Neural cell (in vitro differentiated cells): ENCODE measurements at regions not wholly inside any gene's neighbourhood (a gene's known extent, or its start where the extent isn't known, plus 50 kb on each side); places are given as distances from the start of the nearest gene placed in this dataset.
A peak's percentile ranks its signal among the peaks of the same experiment; 100 is the strongest.

ENCODE experiments used
- H2AFZ ChIP-seq: fragments of 200-600, 300-800 bp; sonication (generic), shearing (Covaris generic); 2 replicates; pipeline ENCODE4 v1.6.0; 2014; ENCODE audit warnings: low read depth, mild to moderate bottlenecking, antibody characterized with exemption, low read length, moderate library complexity
- H3F3A ChIP-seq: fragments of 200-600 bp; shearing (Covaris generic); 2 replicates; pipeline ENCODE4 v1.6.1; 2016; ENCODE audit warnings: mild to moderate bottlenecking, moderate library complexity, mixed read lengths, antibody characterized with exemption, low read length; ENCODE audit not compliant: insufficient read depth, poor library complexity, severe bottlenecking
- H3K27ac ChIP-seq: fragments of 200-600, 300-800 bp; sonication (generic), shearing (Covaris generic); 2 replicates; pipeline ENCODE4 v1.5.1; 2014; ENCODE audit warnings: mild to moderate bottlenecking, low read length, moderate library complexity
- H3K27me3 ChIP-seq: fragments of 300-800, 200-600 bp; sonication (generic), shearing (Covaris generic); 2 replicates; pipeline ENCODE4 v1.6.0; 2014; ENCODE audit warnings: mild to moderate bottlenecking, low read depth, low read length, moderate library complexity; ENCODE audit not compliant: insufficient read depth
- H3K36me3 ChIP-seq: fragments of 300-800, 200-600 bp; sonication (generic), shearing (Covaris generic); 2 replicates; pipeline ENCODE4 v1.5.1; 2014; ENCODE audit warnings: mild to moderate bottlenecking, antibody characterized with exemption, low read length, moderate library complexity; ENCODE audit not compliant: insufficient read depth
- H3K4me2 ChIP-seq: fragments of 300-800, 200-600 bp; sonication (generic), shearing (Covaris generic); 2 replicates; pipeline ENCODE4 v1.6.0; 2014; ENCODE audit warnings: mild to moderate bottlenecking, low read length
- H3K4me3 ChIP-seq: fragments of 300-800, 200-600 bp; sonication (generic), shearing (Covaris generic); 2 replicates; pipeline ENCODE4 v1.5.1; 2014; ENCODE audit warnings: mild to moderate bottlenecking, low read length, moderate library complexity
- H3K79me2 ChIP-seq: fragments of 200-600 bp; shearing (Covaris generic); replicated peaks from 2 replicates; pipeline ENCODE4 v1.6.0; 2014; ENCODE audit warnings: mild to moderate bottlenecking, low read length, moderate library complexity; ENCODE audit not compliant: insufficient read depth
- H3K9ac ChIP-seq: fragments of 300-800, 200-600 bp; sonication (generic), shearing (Covaris generic); 2 replicates; pipeline ENCODE4 v1.6.1; 2016; ENCODE audit warnings: mild to moderate bottlenecking, low read length, mixed read lengths
- H3K9me2 ChIP-seq: fragments of 200-600 bp; shearing (Covaris generic); 2 replicates; pipeline ENCODE4 v1.6.1; 2016; ENCODE audit warnings: mild to moderate bottlenecking, low read length, mixed read lengths; ENCODE audit not compliant: insufficient read depth
- H3K9me3 ChIP-seq: fragments of 200-600, 300-800 bp; sonication (generic), shearing (Covaris generic); 2 replicates; pipeline ENCODE4 v1.6.1; 2016; ENCODE audit warnings: mild to moderate bottlenecking, mixed run types, low read length, moderate library complexity, mixed read lengths
- H4K20me1 ChIP-seq: fragments of 200-600 bp; shearing (Covaris generic); 2 replicates; pipeline ENCODE4 v1.6.1; 2016; ENCODE audit warnings: mild to moderate bottlenecking, mixed run types; ENCODE audit not compliant: insufficient read depth
- EP300 ChIP-seq: fragments of 450-650 bp; conservative IDR thresholded peaks from 2 replicates; pipeline ENCODE4 v1.6.1; 2014; ENCODE audit warnings: antibody characterized with exemption, mild to moderate bottlenecking, moderate library complexity; ENCODE audit not compliant: poor library complexity, severe bottlenecking
- EZH2 ChIP-seq: fragments of 200-600, 300-800 bp; shearing (Covaris generic), sonication (generic); IDR thresholded peaks from 2 replicates; pipeline ENCODE4 v1.6.1; 2014; ENCODE audit warnings: antibody characterized with exemption, low read length, borderline replicate concordance, mild to moderate bottlenecking; ENCODE audit not compliant: insufficient read depth, poor library complexity, severe bottlenecking
- MXI1 ChIP-seq: fragments of 450-650 bp; conservative IDR thresholded peaks from 2 replicates; pipeline ENCODE4 v1.6.1; 2014; ENCODE audit warnings: antibody characterized with exemption, mild to moderate bottlenecking; ENCODE audit not compliant: poor library complexity, severe bottlenecking
- POLR2AphosphoS5 ChIP-seq: IDR thresholded peaks from 2 replicates; pipeline ENCODE4 v1.6.1; 2012
- RAD21 ChIP-seq: fragments of 450-650 bp; conservative IDR thresholded peaks from 2 replicates; pipeline ENCODE4 v1.6.1; 2014; ENCODE audit warnings: antibody characterized with exemption, mild to moderate bottlenecking, moderate library complexity
- REST ChIP-seq: IDR thresholded peaks from 2 replicates; pipeline ENCODE4 v1.6.1; 2012; ENCODE audit warnings: borderline replicate concordance
- SMC3 ChIP-seq: fragments of 450-650 bp; conservative IDR thresholded peaks from 2 replicates; pipeline ENCODE4 v1.6.1; 2014; ENCODE audit warnings: antibody characterized with exemption, mild to moderate bottlenecking, moderate library complexity; ENCODE audit not compliant: poor library complexity
- TAF1 ChIP-seq: IDR thresholded peaks from 2 replicates; pipeline ENCODE4 v1.6.1; 2012; ENCODE audit warnings: low read depth
- TF ChIP-seq, protein P1 (sequence below): fragments of 450-650 bp; IDR thresholded peaks from 2 replicates; pipeline ENCODE4 v1.5.1; 2014; ENCODE audit warnings: antibody characterized with exemption, mild to moderate bottlenecking, moderate library complexity; ENCODE audit not compliant: poor library complexity, severe bottlenecking

GRCh38 chr2:18365342-18365741 lies 195.1 kb downstream of the RDH14 start:
- Histone ChIP-seq H3K36me3 (no peaks in the 10 kb centered on the region), H3F3A (no peaks in the 10 kb centered on the region), H3K9ac (no peak overlapping the region), H3K9me2 (no peaks in the 10 kb centered on the region), H3K4me2 (no peak overlapping the region), H3K27ac (no peak overlapping the region), H3K27me3 (no peaks in the 10 kb centered on the region), H3K79me2 (no peaks in the 10 kb centered on the region), H2AFZ (no peak overlapping the region), H3K9me3 (no peaks in the 10 kb centered on the region), H3K4me3 (no peak overlapping the region), H4K20me1 (no peaks in the 10 kb centered on the region)
- TF ChIP-seq RAD21 (no peak), EP300 (no peak), POLR2AphosphoS5 (no peak), REST (no peak), SMC3 (no peak), TAF1 (no peak)
- TF ChIP-seq, protein P1, sequence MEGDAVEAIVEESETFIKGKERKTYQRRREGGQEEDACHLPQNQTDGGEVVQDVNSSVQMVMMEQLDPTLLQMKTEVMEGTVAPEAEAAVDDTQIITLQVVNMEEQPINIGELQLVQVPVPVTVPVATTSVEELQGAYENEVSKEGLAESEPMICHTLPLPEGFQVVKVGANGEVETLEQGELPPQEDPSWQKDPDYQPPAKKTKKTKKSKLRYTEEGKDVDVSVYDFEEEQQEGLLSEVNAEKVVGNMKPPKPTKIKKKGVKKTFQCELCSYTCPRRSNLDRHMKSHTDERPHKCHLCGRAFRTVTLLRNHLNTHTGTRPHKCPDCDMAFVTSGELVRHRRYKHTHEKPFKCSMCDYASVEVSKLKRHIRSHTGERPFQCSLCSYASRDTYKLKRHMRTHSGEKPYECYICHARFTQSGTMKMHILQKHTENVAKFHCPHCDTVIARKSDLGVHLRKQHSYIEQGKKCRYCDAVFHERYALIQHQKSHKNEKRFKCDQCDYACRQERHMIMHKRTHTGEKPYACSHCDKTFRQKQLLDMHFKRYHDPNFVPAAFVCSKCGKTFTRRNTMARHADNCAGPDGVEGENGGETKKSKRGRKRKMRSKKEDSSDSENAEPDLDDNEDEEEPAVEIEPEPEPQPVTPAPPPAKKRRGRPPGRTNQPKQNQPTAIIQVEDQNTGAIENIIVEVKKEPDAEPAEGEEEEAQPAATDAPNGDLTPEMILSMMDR: no peak

- Histone ChIP-seq H4K20me1 (no peaks in the 10 kb centered on the region), H3K4me2 (no peak overlapping the region), H3K9me2 (no peaks in the 10 kb centered on the region), H3K27ac (peak overlapping the region; percentile 46), H3K36me3 (no peaks in the 10 kb centered on the region), H3K4me3 (peak overlapping the region; percentile 30), H3K27me3 (no peaks in the 10 kb centered on the region), H2AFZ (no peak overlapping the region), H3K9me3 (no peaks in the 10 kb centered on the region), H3K79me2 (no peaks in the 10 kb centered on the region), H3F3A (no peaks in the 10 kb centered on the region), H3K9ac (no peak overlapping the region)
- no peak for TF ChIP-seq MXI1
- TF ChIP-seq TAF1: no peak
- TF ChIP-seq EP300: peak; percentile 92
- TF ChIP-seq REST: no peak
- TF ChIP-seq EZH2: no peak
- TF ChIP-seq POLR2AphosphoS5: peak; percentile 46
- TF ChIP-seq, protein P1: no peak
Observed at GRCh38 chr2:18363348-18363747, 197.1 kb downstream of the RDH14 start.
